H1 (cell line): ENCODE measurements at regions not wholly inside any gene's neighbourhood (a gene's known extent, or its start where the extent isn't known, plus 50 kb on each side); places are given as distances from the start of the nearest gene placed in this dataset.

Experiments
- CHD7 ChIP-seq: fragments of 300-600 bp; sonication (generic); IDR thresholded peaks from 2 replicates; pipeline ENCODE4 v1.7.1; 2012; ENCODE audit warnings: low read length, moderate library complexity, mild to moderate bottlenecking, inconsistent platforms; ENCODE audit not compliant: insufficient replicate concordance

GRCh38 chr9:88224938-88225337 lies 86.7 kb upstream of the SPATA31C2 start (continued):
- no peak for TF ChIP-seq CHD7
